NCI-H1694 treated with DMSO at 0.1 percent for 48 hours (cell line): ENCODE measurements at regions not wholly inside any gene's neighbourhood (a gene's known extent, or its start where the extent isn't known, plus 50 kb on each side); places are given as distances from the start of the nearest gene placed in this dataset.

Experiments used
- DNase-seq: peaks from one replicate; lab custom pipeline; 2025; lab: John Stamatoyannopoulos, UW

DNA sequence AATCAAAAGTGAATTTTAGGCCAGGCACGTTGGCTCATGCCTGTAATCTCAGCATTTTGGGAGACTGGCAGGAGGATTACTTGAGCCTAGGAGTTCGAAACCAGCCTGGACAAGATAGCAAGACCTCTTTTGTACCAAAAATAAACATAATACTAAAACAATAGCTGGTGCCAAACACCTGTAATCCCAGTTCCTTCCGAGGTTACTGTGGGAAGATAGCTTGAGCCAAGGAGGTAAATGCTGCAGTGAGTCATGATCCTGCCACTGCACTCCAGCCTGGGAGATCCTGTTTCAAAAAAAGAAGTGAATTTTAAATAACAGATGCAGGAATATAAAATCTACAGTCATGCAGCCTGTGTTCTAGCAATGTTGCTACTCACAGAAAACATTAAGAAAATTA, 488.3 kb downstream of the PPARGC1A start:
- DNase-seq = no peak

DNA sequence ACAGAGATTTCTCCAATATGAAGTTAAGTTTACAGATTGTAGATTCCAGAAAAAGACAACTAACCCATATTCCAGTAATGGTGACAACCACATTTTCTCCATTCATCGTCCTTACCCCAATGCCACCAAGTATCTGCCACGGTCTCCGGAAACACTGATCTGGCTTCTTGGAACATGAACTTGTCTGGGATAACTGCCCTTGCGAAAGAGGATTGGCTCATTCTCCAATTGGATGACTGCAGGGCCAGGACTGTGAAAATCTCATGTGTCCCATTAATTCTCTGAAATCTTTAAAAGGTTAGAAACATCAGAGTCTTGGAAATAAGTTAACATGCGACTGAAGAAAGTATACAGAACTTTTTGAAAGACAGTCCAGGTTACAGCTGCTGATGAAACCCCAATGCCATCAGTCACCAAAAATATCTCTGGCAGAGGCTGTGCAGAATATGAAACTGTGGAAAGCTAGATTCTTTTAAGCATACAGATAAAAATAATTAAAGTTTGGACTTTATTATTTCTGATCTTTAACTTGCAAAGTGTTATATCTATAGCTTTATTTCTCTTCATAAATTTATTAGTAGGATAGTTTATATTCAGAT, 496.9 kb downstream of the PPARGC1A start:
- DNase-seq = no peak

DNA sequence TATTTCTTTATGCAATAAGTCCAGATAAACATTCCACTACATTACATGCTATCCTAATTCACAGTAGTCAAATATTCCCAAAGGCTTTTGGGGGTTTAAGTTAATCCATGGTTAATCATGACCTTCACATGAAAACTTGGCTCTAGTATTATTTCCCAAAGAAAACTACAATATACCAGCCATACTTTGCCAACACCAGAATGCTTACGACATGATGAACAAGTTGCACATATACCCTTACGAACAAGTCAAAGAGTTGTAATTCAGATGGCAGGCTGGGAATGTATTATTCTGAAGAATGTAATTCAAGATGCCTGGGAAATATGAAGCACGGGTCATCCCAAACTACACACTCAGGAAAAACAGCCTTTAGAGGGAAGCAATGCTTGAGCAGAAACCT, 499.6 kb downstream of the PPARGC1A start:
- DNase-seq = no peak

DNA sequence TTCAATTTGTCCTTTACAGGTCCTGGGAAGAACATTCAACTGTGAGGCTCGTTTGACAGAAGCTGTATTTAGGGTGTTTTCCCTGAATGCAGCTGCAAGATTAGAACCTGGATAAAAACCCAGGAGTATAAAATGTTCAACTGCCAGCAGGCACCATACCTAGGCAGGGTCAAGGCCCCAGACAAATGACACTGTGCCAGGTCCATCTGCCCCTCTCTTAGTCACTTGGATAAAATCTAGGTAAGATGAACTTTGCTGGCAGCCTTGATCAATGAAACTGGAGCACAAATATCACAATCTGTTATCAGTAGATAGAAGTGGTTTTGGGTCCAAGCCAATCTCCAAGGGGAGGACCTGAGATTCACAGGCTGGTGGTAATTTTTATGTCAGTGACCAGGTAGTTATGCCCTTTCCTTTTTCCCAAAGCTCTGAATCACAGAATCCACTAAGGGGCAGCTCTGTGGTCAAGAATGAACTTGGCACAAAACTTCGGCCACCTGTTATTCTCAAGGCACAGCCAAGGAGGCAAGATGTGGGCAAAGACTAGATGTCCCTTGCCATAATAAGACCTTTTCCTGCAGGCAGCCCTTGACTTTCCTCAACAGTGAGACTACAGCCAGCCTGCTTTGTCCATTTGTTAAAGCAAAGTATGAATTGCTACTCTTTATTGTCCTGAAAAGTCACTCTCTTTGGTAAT, 501.0 kb downstream of the PPARGC1A start:
- DNase-seq = no peak

DNA sequence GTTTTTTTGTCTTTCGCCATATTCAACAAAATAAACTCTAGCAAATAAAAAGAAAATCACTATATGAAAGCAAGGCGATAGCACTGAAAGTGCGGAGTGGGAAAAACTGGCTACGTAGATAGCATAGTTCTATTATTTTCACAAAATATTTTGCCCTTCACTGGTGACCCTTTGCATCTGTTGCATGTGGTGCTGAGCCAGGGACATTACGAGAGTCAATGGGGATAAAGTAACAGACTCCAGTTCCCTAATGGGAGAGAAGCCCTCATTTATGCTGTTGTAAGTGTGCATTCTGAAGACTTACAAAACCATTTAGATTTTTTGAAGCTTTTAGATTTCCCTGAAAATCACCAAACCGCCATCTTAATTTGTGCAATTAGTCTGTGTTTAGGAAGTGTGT, 501.6 kb downstream of the PPARGC1A start:
- DNase-seq = no peak

DNA sequence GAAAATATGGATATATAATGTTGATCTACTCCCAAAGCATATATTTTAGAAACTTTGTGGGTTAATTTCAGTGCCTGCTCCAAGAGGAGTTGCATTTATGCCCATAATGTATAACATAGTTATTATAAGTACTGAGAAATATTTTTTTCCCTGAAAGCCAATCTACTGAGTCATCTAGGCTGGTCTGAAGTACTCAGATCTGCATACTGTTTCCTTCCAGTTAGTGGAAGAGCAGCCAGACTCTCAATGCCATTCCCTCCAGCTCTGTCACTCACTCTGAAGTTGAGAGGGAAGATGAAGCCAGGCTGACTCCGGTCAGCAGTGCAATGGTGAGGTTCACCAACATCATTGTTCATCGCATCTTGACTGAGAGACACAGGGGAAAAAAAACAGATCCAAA, 505.1 kb downstream of the PPARGC1A start:
- no peak for DNase-seq

GRCh38 chr4:23382879-23383278, 507.0 kb downstream of the PPARGC1A start:
- no peak for DNase-seq

GRCh38 chr4:23374259-23374658, 515.6 kb downstream of the PPARGC1A start:
- DNase-seq = no peak

GRCh38 chr4:23373261-23373660, 516.6 kb downstream of the PPARGC1A start:
- DNase-seq = no peak

DNA sequence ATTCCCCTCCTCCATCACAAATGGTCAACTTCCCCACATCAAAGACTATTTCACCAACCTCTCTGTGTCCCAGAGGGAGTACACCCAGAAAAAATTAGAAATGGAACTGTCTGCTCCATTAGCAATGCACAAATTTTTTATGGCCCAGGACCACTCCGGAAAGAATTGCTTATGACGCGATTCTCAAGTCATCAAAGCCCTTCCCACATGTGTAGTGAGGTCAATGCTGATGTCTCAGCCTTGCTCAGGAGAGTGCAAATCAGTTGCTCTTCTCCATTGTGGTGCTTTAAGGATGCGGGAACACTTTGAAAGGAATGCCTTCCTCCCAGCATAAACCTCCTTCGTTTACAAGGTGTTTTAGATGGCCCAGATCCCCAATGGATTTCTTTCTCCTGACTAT, 518.3 kb downstream of the PPARGC1A start:
- DNase-seq = no peak

DNA sequence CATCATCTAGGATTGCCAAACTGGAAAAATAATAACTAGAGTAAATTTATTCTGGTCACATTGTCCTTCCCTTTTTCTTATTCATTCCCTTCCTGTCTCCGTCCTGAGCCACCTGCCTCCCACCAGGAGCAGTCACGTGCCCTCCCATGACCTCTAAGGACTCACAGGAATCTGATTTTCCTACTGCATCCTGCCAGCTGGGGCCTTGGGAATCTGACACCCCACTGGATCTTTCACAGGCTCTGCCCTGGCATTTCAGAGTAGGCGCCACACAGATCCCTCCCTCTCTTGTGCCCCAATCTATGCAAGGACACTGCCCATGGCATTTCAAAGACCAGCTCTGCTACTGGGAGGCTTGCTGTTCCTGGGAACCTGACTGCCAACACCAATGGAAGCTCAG, 520.5 kb downstream of the PPARGC1A start:
- no peak for DNase-seq

DNA sequence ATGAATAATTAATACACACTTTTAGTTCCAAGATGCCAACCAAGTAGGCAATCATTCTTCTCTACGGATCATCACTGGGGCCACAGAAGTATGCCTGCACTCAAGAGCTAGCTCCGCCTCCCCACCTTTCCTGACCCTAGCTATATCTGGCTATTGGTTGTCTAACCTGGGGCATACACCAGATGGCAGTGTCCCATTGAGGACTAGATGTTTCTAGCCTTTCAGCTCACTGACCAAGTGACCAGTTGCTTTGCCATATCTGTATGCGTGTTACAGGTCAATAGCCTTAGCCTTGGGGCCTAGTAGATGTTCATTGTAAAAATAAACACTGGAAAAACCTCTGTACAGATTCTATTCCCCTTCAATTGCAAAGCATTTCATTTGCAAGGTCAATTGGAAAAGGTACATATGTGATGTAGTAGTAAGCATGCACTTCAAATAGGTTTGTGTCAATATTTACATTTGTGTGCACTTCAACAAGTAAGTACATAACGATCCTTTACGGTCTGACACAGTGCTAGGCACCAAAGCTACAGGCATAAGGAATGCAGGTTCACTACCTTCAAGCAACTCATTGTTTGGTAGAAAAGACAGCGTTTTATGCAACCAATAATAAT, 521.7 kb downstream of the PPARGC1A start:
- DNase-seq = no peak

- DNase-seq = no peak
Measured at GRCh38 chr4:23366557-23366906, 523.3 kb downstream of the PPARGC1A start.

DNA sequence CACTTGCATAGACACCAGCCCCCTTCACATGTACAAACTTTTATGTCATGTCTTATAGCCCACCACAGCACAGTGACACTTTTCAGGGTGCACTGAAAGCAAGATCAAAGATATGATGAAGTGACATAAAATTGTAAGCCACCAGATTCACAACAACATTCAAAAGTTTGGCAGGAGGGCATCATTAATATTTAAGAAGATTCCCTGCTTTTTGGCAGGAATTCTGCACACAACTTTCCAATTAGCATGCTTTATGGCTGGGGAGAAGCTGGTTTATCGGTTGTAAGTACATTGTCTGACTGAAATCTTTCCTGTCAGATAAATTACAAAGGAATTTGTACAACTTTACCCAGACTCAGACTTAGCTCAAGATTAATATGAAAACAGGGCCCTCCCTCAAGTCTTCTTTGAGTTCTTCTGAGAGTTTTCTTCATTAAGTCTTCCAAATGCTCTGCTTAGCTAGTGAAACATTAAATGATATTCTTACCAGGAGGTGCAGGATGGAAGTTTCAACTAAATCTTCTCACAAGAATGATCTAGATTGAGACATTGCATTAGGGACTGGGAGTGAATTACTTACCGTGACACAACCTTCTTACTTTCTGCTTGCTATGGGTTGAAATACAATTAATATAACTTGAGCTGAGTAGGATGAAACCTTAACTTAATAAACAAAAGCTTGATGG, 523.8 kb downstream of the PPARGC1A start:
- DNase-seq = no peak

DNA sequence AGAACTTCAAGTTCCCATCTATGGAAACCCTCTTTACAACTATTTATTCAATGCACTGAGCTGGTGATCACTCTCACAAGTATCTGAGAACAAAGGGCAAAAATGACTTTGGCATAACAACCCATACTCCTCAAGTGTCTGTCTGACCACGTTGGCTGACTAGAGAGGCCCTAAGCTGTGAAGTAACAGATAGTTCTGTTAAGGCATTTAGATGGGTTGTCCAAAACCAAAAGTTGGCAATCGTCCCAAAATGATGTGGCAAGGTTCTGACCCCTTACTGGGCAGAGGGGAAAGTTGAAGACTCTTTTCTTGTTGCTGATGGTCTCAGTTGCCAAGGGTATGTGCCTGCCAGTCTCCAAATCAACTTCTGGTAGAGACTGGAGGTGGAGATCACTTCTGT, 524.8 kb downstream of the PPARGC1A start:
- no peak for DNase-seq

- DNase-seq = no peak
Measured at GRCh38 chr4:23364167-23364566, 525.7 kb downstream of the PPARGC1A start.

- DNase-seq = no peak
Measured at GRCh38 chr4:23361453-23361852, 528.4 kb downstream of the PPARGC1A start.

DNA sequence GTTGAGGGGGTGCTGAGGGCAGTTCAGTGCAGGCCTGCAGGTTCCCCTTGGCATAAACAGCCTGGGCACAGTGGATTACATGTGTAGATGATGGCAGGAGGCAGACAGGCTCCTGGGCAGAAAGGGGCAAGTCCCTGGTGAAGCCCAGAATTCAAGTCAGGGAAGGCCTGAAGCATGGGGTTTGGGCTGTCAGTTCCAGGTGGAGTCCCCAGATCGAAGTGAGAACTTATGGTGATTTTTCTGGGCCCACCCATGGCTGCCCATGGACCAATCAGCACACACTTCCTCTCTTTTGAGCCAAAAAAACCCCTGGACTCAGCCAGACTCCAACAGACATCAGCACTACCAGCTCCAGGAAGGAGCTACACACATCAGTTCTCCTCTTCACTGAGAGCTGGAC, 529.1 kb downstream of the PPARGC1A start:
- DNase-seq = no peak

DNA sequence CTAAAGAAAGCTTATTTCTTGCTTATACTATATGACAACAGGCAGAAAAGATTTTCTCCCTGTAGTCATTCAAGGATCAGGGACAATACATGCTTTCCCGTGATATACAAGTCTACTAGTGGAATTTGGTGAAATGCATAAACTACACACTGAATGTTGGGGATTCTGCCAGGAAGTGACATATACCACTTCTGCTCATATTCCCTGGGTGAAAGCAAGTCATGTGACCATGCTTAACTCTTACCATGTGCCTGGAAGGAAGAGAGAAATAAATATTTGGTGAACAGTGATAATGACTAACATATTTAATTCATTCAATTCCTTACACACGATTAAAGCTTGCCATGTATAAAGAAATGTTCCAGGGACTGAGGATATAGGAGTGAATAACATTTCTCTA, 534.6 kb downstream of the PPARGC1A start:
- no peak for DNase-seq

DNA sequence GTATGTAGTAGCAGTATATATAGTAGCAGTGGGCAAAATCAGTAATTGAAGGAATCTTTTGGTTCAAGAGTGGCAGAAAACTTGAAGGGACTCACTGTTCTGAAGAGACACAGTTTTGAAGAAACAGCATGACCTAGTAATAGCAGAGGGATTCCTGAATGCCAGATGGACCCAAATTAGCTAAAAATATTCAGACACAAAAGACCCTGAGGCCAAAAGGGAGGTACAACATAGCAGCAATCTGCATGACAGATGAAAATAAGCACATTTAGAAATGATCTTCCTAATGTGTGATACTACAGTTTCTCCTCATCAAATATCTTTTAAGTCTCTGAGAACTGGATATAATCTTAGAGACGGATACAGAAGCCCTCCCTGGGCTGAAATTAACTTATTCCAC, 536.6 kb downstream of the PPARGC1A start:
- no peak for DNase-seq

- no peak for DNase-seq
Measured at GRCh38 chr4:23348789-23349498, 540.9 kb downstream of the PPARGC1A start.

DNA sequence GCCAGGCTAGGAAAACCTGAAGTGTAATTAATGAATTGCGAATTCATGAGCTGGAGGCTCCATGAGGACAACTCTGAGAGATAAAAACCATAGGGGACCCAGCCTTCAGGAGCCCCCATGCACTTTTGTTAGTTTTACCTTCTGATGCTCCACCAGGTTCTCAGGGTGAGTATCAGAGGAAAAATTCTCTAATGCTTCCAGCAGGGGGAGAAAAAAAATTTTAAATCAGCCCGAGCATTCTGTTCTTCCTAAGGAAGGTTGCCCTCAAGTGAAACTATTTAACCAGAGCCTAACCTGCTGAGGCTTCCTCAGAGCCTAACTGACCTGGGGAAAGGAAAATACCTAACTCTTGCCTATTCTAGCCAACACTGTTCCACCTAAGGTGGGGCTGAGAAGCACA, 552.6 kb downstream of the PPARGC1A start:
- no peak for DNase-seq
